B cell (primary cell): ENCODE measurements at regions not wholly inside any gene's neighbourhood (a gene's known extent, or its start where the extent isn't known, plus 50 kb on each side); places are given as distances from the start of the nearest gene placed in this dataset.

Source experiments
- ATAC-seq: fragments of 200-7000 bp; cut with Tn5 transposase; one replicate; pipeline ENCODE4 v1.10.0; 2021; ENCODE audit warnings: low read depth, mild to moderate bottlenecking, moderate number of reproducible peaks, moderate library complexity
- CTCF ChIA-PET: fragments of 350-600 bp; sonication (Branson Sonifier 250); formaldehyde crosslinking; loops from one replicate; lab custom pipeline; 2021; ENCODE audit warnings: antibody characterized with exemption, inconsistent platforms; lab: Charles Lee
- POLR2A ChIA-PET: fragments of 350-600 bp; sonication (Branson Sonifier 250); formaldehyde crosslinking; loops from one replicate; lab custom pipeline; 2021; ENCODE audit warnings: antibody characterized with exemption; lab: Charles Lee
- DNase-seq: peaks from one replicate; pipeline ENCODE4 v3.0.0; 2013
- H2AFZ ChIP-seq: 2 replicates; pipeline ENCODE4 v1.6.1; 2012; ENCODE audit warnings: mild to moderate bottlenecking, low read depth, low read length; ENCODE audit not compliant: insufficient read depth, poor library complexity, severe bottlenecking
- H3K27ac ChIP-seq, 2 donors: 1 replicate in 1 of 2; 2 replicates in 1 of 2; pipeline ENCODE4 v1.5.1; 2012 to 2013; ENCODE audit warnings: low read length in 2 of 2, mild to moderate bottlenecking in 2 of 2, moderate library complexity in 1 of 2
- H3K27me3 ChIP-seq, 4 experiments: fragments of 200-600 bp in 1 of 4; sonication (generic) in 1 of 4; replicated peaks in 1 of 4; 1 replicate in 2 of 4; 2 replicates in 2 of 4; pipeline versions ENCODE4 v1.6.1 to v1.7.0; 2013 to 2016; ENCODE audit warnings: low read length in 3 of 4, mild to moderate bottlenecking in 2 of 4, mixed read lengths in 1 of 4, moderate library complexity in 1 of 4; ENCODE audit not compliant: insufficient read depth in 4 of 4, control insufficient read depth in 3 of 4; ENCODE audit errors: control extremely low read depth in 1 of 4
- H3K36me3 ChIP-seq, 2 experiments: replicated peaks in 1 of 2; 1 replicate in 1 of 2; 2 replicates in 1 of 2; pipeline versions ENCODE4 v1.6.1 to v1.7.1; 2013; ENCODE audit warnings: low read length in 1 of 2; ENCODE audit not compliant: insufficient read depth in 2 of 2, control insufficient read depth in 1 of 2; ENCODE audit errors: control extremely low read depth in 1 of 2, extremely low read depth in 1 of 2
- H3K4me1 ChIP-seq, 2 donors: fragments of 200-600 bp in 1 of 2; sonication (generic) in 1 of 2; 1 replicate in 1 of 2; 2 replicates in 1 of 2; pipeline versions ENCODE4 v1.5.1 to v1.6.1; 2013 to 2017; ENCODE audit warnings: low read length in 2 of 2; ENCODE audit not compliant: control insufficient read depth in 2 of 2, insufficient read depth in 2 of 2
- H3K4me2 ChIP-seq: replicated peaks from 2 replicates; pipeline ENCODE3; 2012; ENCODE audit warnings: mild to moderate bottlenecking, low read depth, low read length; ENCODE audit not compliant: poor library complexity, severe bottlenecking
- H3K4me3 ChIP-seq, 5 experiments: fragments of 200-600 bp in 1 of 5; sonication (generic) in 1 of 5; 1 replicate in 3 of 5; 2 replicates in 2 of 5; pipeline versions ENCODE4 v1.5.1 to v1.7.0; 2011 to 2016; ENCODE audit warnings: low read length in 4 of 5, mild to moderate bottlenecking in 4 of 5, low read depth in 2 of 5, control low read depth in 1 of 5, moderate library complexity in 1 of 5; ENCODE audit not compliant: insufficient read depth in 1 of 5; ENCODE audit errors: control extremely low read depth in 1 of 5, extremely low read depth in 1 of 5
- H3K79me2 ChIP-seq: fragments of 200-600 bp; sonication (generic); one replicate; pipeline ENCODE4 v1.6.0; 2016; ENCODE audit warnings: low read length; ENCODE audit not compliant: control insufficient read depth, insufficient read depth
- H3K9ac ChIP-seq: fragments of 200-600 bp; sonication (generic); 2 replicates; pipeline ENCODE4 v1.6.1; 2017; ENCODE audit warnings: mild to moderate bottlenecking, low read length, moderate library complexity
- H3K9me3 ChIP-seq, 3 donors: one replicate each; pipeline versions ENCODE4 v1.6.1 to v1.7.1; 2013; ENCODE audit warnings: low read length in 2 of 3; ENCODE audit not compliant: control insufficient read depth in 2 of 3, insufficient read depth in 1 of 3; ENCODE audit errors: control extremely low read depth in 1 of 3
- H4K20me1 ChIP-seq: 2 replicates; pipeline ENCODE4 v1.6.0; 2012; ENCODE audit warnings: mild to moderate bottlenecking, low read length; ENCODE audit not compliant: insufficient read depth, control insufficient read depth, poor library complexity, severe bottlenecking
- H3K27ac Mint-ChIP-seq: one replicate; pipeline ENCODE4 v1.8.0; 2021; ENCODE audit warnings: mixed read lengths
- H3K27me3 Mint-ChIP-seq: one replicate; pipeline ENCODE4 v1.8.0; 2021; ENCODE audit warnings: mixed read lengths
- H3K4me1 Mint-ChIP-seq: one replicate; pipeline ENCODE4 v1.8.0; 2021; ENCODE audit warnings: mixed read lengths
- H3K4me3 Mint-ChIP-seq: one replicate; pipeline ENCODE4 v1.8.0; 2021; ENCODE audit warnings: mixed read lengths
- H3K9me3 Mint-ChIP-seq: one replicate; pipeline ENCODE4 v1.8.0; 2022; ENCODE audit warnings: mixed read lengths; ENCODE audit not compliant: insufficient read depth
- CTCF ChIP-seq: fragments of 200-600 bp; IDR thresholded peaks from one replicate; pipeline ENCODE4 v1.8.0; 2022; ENCODE audit warnings: antibody characterized with exemption, mild to moderate bottlenecking
- EZH2 ChIP-seq: IDR thresholded peaks from 2 replicates; pipeline ENCODE4 v1.6.1; 2012; ENCODE audit warnings: borderline replicate concordance, low read depth, mild to moderate bottlenecking, moderate library complexity, low read length; ENCODE audit not compliant: insufficient read depth, poor library complexity, severe bottlenecking
- WGBS: methylation state at CpG from one replicate; pipeline ENCODE4 v1.1.5; 2013; ENCODE audit warnings: missing lambda C conversion rate; ENCODE audit not compliant: insufficient coverage; 5-methylcytosine and 5-hydroxymethylcytosine counted together
- intact Hi-C: fragments of 100-400 bp; cut with micrococcal nuclease; formaldehyde crosslinking; loops from one replicate; pipeline ENCODE4 v1.10.0; 2022

- CTCF ChIA-PET, result no interaction called here
Measured at GRCh38 chr11:119519796-119520195, 96.8 kb upstream of the THY1 start.

More at GRCh38 chr11:119519796-119520195, 96.8 kb upstream of the THY1 start:
- H3K4me1 Mint-ChIP-seq, result peaks cover 6% of the 10 kb centered on the region
- Histone ChIP-seq H3K27me3 (peaks cover 0 to 4% (median 1%) of the 10 kb centered on the region in 4 experiments), H3K36me3 (no peaks in the 10 kb centered on the region), H3K4me1 (peaks cover 4% of the 10 kb centered on the region in 2 donors), H3K79me2 (no peaks in the 10 kb centered on the region), H3K27ac (no peak overlapping the region), H2AFZ (no peak overlapping the region), H3K9me3 (no peaks in the 10 kb centered on the region), H3K4me3 (no peak overlapping the region), H3K4me2 (no peak overlapping the region), H3K9ac (no peak overlapping the region), H4K20me1 (no peaks in the 10 kb centered on the region)
- WGBS, result 73% methylated on average over 5 of the region's 5 CpGs
- H3K9me3 Mint-ChIP-seq, result no peaks in the 10 kb centered on the region
- intact Hi-C loops, result no loop called here
- POLR2A ChIA-PET, result no interaction called here
- H3K4me3 Mint-ChIP-seq, result no peak overlapping the region
- TF ChIP-seq CTCF (no peak), EZH2 (no peak)
- peaks cover 14% of the 10 kb centered on the region for H3K27me3 Mint-ChIP-seq
- no peak for DNase-seq
- no peak for ATAC-seq
- H3K27ac Mint-ChIP-seq, result no peak overlapping the region
